Activated naive CD4-positive, alpha-beta T cell treated with anti-CD3 and anti-CD28 coated beads for 36 hours (primary cell): ENCODE measurements at regions not wholly inside any gene's neighbourhood (a gene's known extent, or its start where the extent isn't known, plus 50 kb on each side); places are given as distances from the start of the nearest gene placed in this dataset.

Source experiments
- CTCF ChIA-PET: fragments of 350-600 bp; sonication (Branson Sonifier 250); formaldehyde crosslinking; loops from one replicate; lab custom pipeline; 2021; ENCODE audit warnings: antibody characterized with exemption; lab: Charles Lee
- DNase-seq: peaks from one replicate; pipeline ENCODE4 v3.0.0-alpha.2; 2020
- H3K27ac Mint-ChIP-seq: one replicate; pipeline ENCODE4 v1.8.0; 2021; ENCODE audit warnings: mild to moderate bottlenecking, mixed read lengths
- H3K27me3 Mint-ChIP-seq: one replicate; pipeline ENCODE4 v1.8.0; 2021; ENCODE audit warnings: low read depth, mixed read lengths
- H3K36me3 Mint-ChIP-seq: one replicate; pipeline ENCODE4 v1.8.0; 2021; ENCODE audit warnings: low read depth, mixed read lengths
- H3K4me1 Mint-ChIP-seq: one replicate; pipeline ENCODE4 v1.8.0; 2021; ENCODE audit warnings: low read depth, mixed read lengths
- H3K4me3 Mint-ChIP-seq: one replicate; pipeline ENCODE4 v1.8.0; 2021; ENCODE audit warnings: mild to moderate bottlenecking, moderate library complexity, mixed read lengths
- H3K9me3 Mint-ChIP-seq: one replicate; pipeline ENCODE4 v1.8.0; 2021; ENCODE audit warnings: mixed read lengths
- intact Hi-C: fragments of 100-400 bp; cut with micrococcal nuclease; formaldehyde crosslinking; loops from one replicate; pipeline ENCODE4 v1.15.1; 2023

GRCh38 chr10:106401967-106402366 is 762.5 kb downstream of the SORCS1 start:
- no peaks in the 10 kb centered on the region for H3K27me3 Mint-ChIP-seq

GRCh38 chr10:106401161-106401560 is 763.3 kb downstream of the SORCS1 start:
- Mint-ChIP-seq H3K27ac (no peak overlapping the region), H3K4me3 (no peak overlapping the region), H3K36me3 (no peaks in the 10 kb centered on the region), H3K4me1 (no peaks in the 10 kb centered on the region), H3K27me3 (no peaks in the 10 kb centered on the region), H3K9me3 (no peaks in the 10 kb centered on the region)
- intact Hi-C loops = no loop called here
- DNase-seq = no peak
- CTCF ChIA-PET = no interaction called here

More at GRCh38 chr10:106401967-106402366, 762.5 kb downstream of the SORCS1 start:
- no peaks in the 10 kb centered on the region for H3K4me1 Mint-ChIP-seq
- intact Hi-C loops = no loop called here
- DNase-seq = no peak
- H3K9me3 Mint-ChIP-seq = no peaks in the 10 kb centered on the region
- H3K36me3 Mint-ChIP-seq = no peaks in the 10 kb centered on the region
- no peak overlapping the region for H3K4me3 Mint-ChIP-seq
- CTCF ChIA-PET = no interaction called here
- H3K27ac Mint-ChIP-seq = no peak overlapping the region

GRCh38 chr10:106399112-106399511 is 765.4 kb downstream of the SORCS1 start:
- Mint-ChIP-seq H3K4me3 (no peak overlapping the region), H3K9me3 (no peaks in the 10 kb centered on the region), H3K4me1 (no peaks in the 10 kb centered on the region), H3K27me3 (no peaks in the 10 kb centered on the region), H3K36me3 (no peaks in the 10 kb centered on the region), H3K27ac (no peak overlapping the region)
- DNase-seq = no peak
- intact Hi-C loops = no loop called here
- CTCF ChIA-PET = no interaction called here

GRCh38 chr10:106396192-106396591 is 768.3 kb downstream of the SORCS1 start:
- no peaks in the 10 kb centered on the region for H3K36me3 Mint-ChIP-seq
- intact Hi-C loops = no loop called here
- H3K4me3 Mint-ChIP-seq = no peak overlapping the region
- no peak overlapping the region for H3K27ac Mint-ChIP-seq
- CTCF ChIA-PET = no interaction called here
- no peak for DNase-seq
- H3K4me1 Mint-ChIP-seq = no peaks in the 10 kb centered on the region
- no peaks in the 10 kb centered on the region for H3K27me3 Mint-ChIP-seq
- no peaks in the 10 kb centered on the region for H3K9me3 Mint-ChIP-seq

GRCh38 chr10:106395041-106395749 is 769.3 kb downstream of the SORCS1 start:
- no peaks in the 10 kb centered on the region for H3K4me1 Mint-ChIP-seq
- H3K27ac Mint-ChIP-seq = no peak overlapping the region
- no peak overlapping the region for H3K4me3 Mint-ChIP-seq
- intact Hi-C loops = no loop called here
- no peak for DNase-seq
- CTCF ChIA-PET = no interaction called here
- no peaks in the 10 kb centered on the region for H3K36me3 Mint-ChIP-seq
- no peaks in the 10 kb centered on the region for H3K27me3 Mint-ChIP-seq
- H3K9me3 Mint-ChIP-seq = no peaks in the 10 kb centered on the region

- H3K27me3 Mint-ChIP-seq = no peaks in the 10 kb centered on the region
- no peak overlapping the region for H3K4me3 Mint-ChIP-seq
- no peaks in the 10 kb centered on the region for H3K36me3 Mint-ChIP-seq
- H3K27ac Mint-ChIP-seq = no peak overlapping the region
- H3K4me1 Mint-ChIP-seq = no peaks in the 10 kb centered on the region
- no peak for DNase-seq
- CTCF ChIA-PET = no interaction called here
- intact Hi-C loops = no loop called here
- H3K9me3 Mint-ChIP-seq = no peaks in the 10 kb centered on the region
Observed at GRCh38 chr10:106392778-106393177, 771.7 kb downstream of the SORCS1 start.

GRCh38 chr10:106387063-106387462 is 777.4 kb downstream of the SORCS1 start:
- CTCF ChIA-PET = no interaction called here
- Mint-ChIP-seq H3K4me3 (no peak overlapping the region), H3K36me3 (no peaks in the 10 kb centered on the region)

GRCh38 chr10:106384496-106384895 is 780.0 kb downstream of the SORCS1 start:
- intact Hi-C loops = no loop called here
- Mint-ChIP-seq H3K4me3 (no peak overlapping the region), H3K27ac (no peak overlapping the region), H3K36me3 (no peaks in the 10 kb centered on the region), H3K4me1 (no peaks in the 10 kb centered on the region), H3K27me3 (no peaks in the 10 kb centered on the region), H3K9me3 (peaks cover 8% of the 10 kb centered on the region)
- CTCF ChIA-PET = no interaction called here
- no peak for DNase-seq

More at GRCh38 chr10:106387063-106387462, 777.4 kb downstream of the SORCS1 start:
- intact Hi-C loops = no loop called here
- Mint-ChIP-seq H3K27ac (no peak overlapping the region), H3K9me3 (no peaks in the 10 kb centered on the region), H3K4me1 (no peaks in the 10 kb centered on the region), H3K27me3 (no peaks in the 10 kb centered on the region)
- DNase-seq = no peak

- H3K4me1 Mint-ChIP-seq = no peaks in the 10 kb centered on the region
- intact Hi-C loops = no loop called here
Observed at GRCh38 chr10:106380706-106381105, 783.8 kb downstream of the SORCS1 start.

GRCh38 chr10:106378251-106378650 is 786.3 kb downstream of the SORCS1 start:
- H3K36me3 Mint-ChIP-seq = no peaks in the 10 kb centered on the region
- CTCF ChIA-PET = no interaction called here
- intact Hi-C loops = no loop called here
- H3K27ac Mint-ChIP-seq = no peak overlapping the region
- no peaks in the 10 kb centered on the region for H3K27me3 Mint-ChIP-seq
- no peak overlapping the region for H3K4me3 Mint-ChIP-seq
- no peak for DNase-seq
- peaks cover 22% of the 10 kb centered on the region for H3K9me3 Mint-ChIP-seq
- H3K4me1 Mint-ChIP-seq = no peaks in the 10 kb centered on the region

More at GRCh38 chr10:106380706-106381105, 783.8 kb downstream of the SORCS1 start:
- Mint-ChIP-seq H3K27ac (no peak overlapping the region), H3K27me3 (no peaks in the 10 kb centered on the region), H3K4me3 (no peak overlapping the region), H3K36me3 (no peaks in the 10 kb centered on the region), H3K9me3 (peaks cover 22% of the 10 kb centered on the region)
- CTCF ChIA-PET = no interaction called here
- DNase-seq = no peak

- H3K36me3 Mint-ChIP-seq = no peaks in the 10 kb centered on the region
- no peak overlapping the region for H3K4me3 Mint-ChIP-seq
- H3K27ac Mint-ChIP-seq = no peak overlapping the region
- no peaks in the 10 kb centered on the region for H3K4me1 Mint-ChIP-seq
- intact Hi-C loops = no loop called here
- DNase-seq = no peak
- H3K27me3 Mint-ChIP-seq = no peaks in the 10 kb centered on the region
- H3K9me3 Mint-ChIP-seq = no peaks in the 10 kb centered on the region
- CTCF ChIA-PET = no interaction called here
Observed at GRCh38 chr10:106370751-106371150, 793.8 kb downstream of the SORCS1 start.

GRCh38 chr10:106360870-106361269 is 803.6 kb downstream of the SORCS1 start:
- intact Hi-C loops = no loop called here

GRCh38 chr10:106355450-106355849 is 809.1 kb downstream of the SORCS1 start:
- no peaks in the 10 kb centered on the region for H3K4me1 Mint-ChIP-seq

More at GRCh38 chr10:106360870-106361269, 803.6 kb downstream of the SORCS1 start:
- Mint-ChIP-seq H3K9me3 (no peaks in the 10 kb centered on the region), H3K4me1 (no peaks in the 10 kb centered on the region), H3K36me3 (no peaks in the 10 kb centered on the region), H3K27ac (no peak overlapping the region), H3K4me3 (no peak overlapping the region), H3K27me3 (no peaks in the 10 kb centered on the region)
- CTCF ChIA-PET = no interaction called here
- DNase-seq = no peak

More at GRCh38 chr10:106355450-106355849, 809.1 kb downstream of the SORCS1 start:
- Mint-ChIP-seq H3K27me3 (no peaks in the 10 kb centered on the region), H3K9me3 (no peaks in the 10 kb centered on the region), H3K4me3 (no peak overlapping the region), H3K27ac (no peak overlapping the region), H3K36me3 (no peaks in the 10 kb centered on the region)
- CTCF ChIA-PET = no interaction called here
- DNase-seq = no peak
- intact Hi-C loops = no loop called here
